ENCODE measurements at regions not wholly inside any gene's neighbourhood (a gene's known extent, or its start where the extent isn't known, plus 50 kb on each side); places are given as distances from the start of the nearest gene placed in this dataset.

DNA sequence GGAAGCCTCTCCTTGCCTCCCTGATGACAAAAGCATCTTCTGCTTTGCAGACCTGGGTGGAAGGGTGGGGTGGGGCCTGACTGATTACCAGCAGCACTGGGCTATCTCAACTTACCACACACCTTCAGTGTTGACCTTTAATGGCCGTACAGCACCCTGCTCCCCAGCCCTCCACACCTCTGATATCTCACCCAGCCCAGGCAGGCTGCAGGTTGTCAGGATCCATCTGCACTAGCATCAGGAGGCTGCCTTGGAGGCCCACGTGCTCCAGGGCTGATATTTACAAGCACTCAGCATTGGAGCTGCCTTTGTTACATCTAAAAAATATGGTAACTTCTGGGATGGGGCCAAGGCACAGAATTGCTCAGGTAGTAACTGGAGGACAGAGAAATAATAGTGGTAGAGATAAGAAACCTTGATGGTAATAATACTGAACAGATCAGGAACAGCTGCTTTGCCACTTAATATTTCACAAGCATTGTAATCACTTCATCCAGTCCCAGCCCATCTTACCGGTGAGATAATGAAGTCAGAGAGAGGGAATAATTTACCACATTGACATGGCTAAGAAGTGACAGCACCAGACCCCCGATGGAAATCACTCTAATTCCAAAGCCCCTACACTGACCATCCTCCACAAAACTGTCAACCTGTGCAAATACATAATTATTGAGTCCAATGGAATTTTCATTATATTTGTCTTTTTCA, 125.2 kb upstream of the RFLNA start (continued):
- TF ChIP-seq CGGBP1 (CRISPR knock-in tag; IDR thresholded peaks at IDR 0.05) (no peak), ZNF449 (CRISPR knock-in tag; IDR thresholded peaks at IDR 0.05) (no peak), ZNF695 (CRISPR knock-in tag; IDR thresholded peaks at IDR 0.05) (no peak), MYC (IDR thresholded peaks at IDR 0.05; ENCODE audit: low read depth, low read length) (peak; percentile 41; the same call in 1 of the 2 replicates), MYC (CRISPR knock-in tag; IDR thresholded peaks at IDR 0.05; ENCODE audit: borderline replicate concordance, low read depth) (no peak), ARID3A (IDR thresholded peaks at IDR 0.05; ENCODE audit: borderline replicate concordance, low read depth, low read length) (no peak), ZNF280B (CRISPR knock-in tag; IDR thresholded peaks at IDR 0.05) (no peak), BRCA1 (IDR thresholded peaks at IDR 0.05) (no peak), BRCA1 (CRISPR knock-in tag; IDR thresholded peaks at IDR 0.05) (no peak), ID3 (CRISPR knock-in tag; IDR thresholded peaks at IDR 0.05) (no peak), ID3 (tag; IDR thresholded peaks at IDR 0.05) (peak; percentile 79; the same call in 1 of the 2 replicates), XRCC4 (IDR thresholded peaks at IDR 0.05; ENCODE audit: extremely low read depth, insufficient read depth, insufficient read length) (no peak), HDGF (IDR thresholded peaks at IDR 0.05) (no peak), JUNB (CRISPR knock-in tag; conservative IDR thresholded peaks at IDR 0.05) (no peak), MAFG (tag; conservative IDR thresholded peaks at IDR 0.05) (no peak), ZNF354B (CRISPR knock-in tag; IDR thresholded peaks at IDR 0.05) (no peak), CXXC5 (CRISPR knock-in tag; IDR thresholded peaks at IDR 0.05) (0 out of 2 replicates have a peak, but pooled peaks have one; percentile 17), STAT5A (IDR thresholded peaks at IDR 0.05; ENCODE audit: borderline replicate concordance, low read length) (peak; percentile 82), SAP30 (IDR thresholded peaks at IDR 0.05; ENCODE audit: borderline replicate concordance, insufficient read depth, low read depth, low read length, poor library complexity, severe bottlenecking) (no peak), HMG20A (CRISPR knock-in tag; conservative IDR thresholded peaks at IDR 0.05) (no peak), SETDB1 (IDR thresholded peaks at IDR 0.05; ENCODE audit: low read length) (no peak), PYGO2 (tag; IDR thresholded peaks at IDR 0.05) (no peak), ZFX (CRISPR knock-in tag; IDR thresholded peaks at IDR 0.05) (no peak), ZNF644 (tag; IDR thresholded peaks at IDR 0.05; ENCODE audit: low read depth) (no peak), ZC3H11A (IDR thresholded peaks at IDR 0.05; ENCODE audit: low read depth, low read length) (no peak), EP300 (IDR thresholded peaks at IDR 0.05; ENCODE audit: low read length) (peak; percentile 53; the same call in 1 of the 2 replicates)
